Activated CD8-positive, alpha-beta T cell treated with anti-CD3 and anti-CD28 coated beads for 36 hours (primary cell): ENCODE measurements at regions not wholly inside any gene's neighbourhood (a gene's known extent, or its start where the extent isn't known, plus 50 kb on each side); places are given as distances from the start of the nearest gene placed in this dataset.

Source experiments
- ATAC-seq: fragments of 200-7000 bp; cut with Tn5 transposase; one replicate; pipeline ENCODE4 v1.10.0; 2021; ENCODE audit warnings: mild to moderate bottlenecking, moderate library complexity
- CTCF ChIA-PET: fragments of 350-600 bp; sonication (Branson Sonifier 250); formaldehyde crosslinking; loops from one replicate; lab custom pipeline; 2021; ENCODE audit warnings: antibody characterized with exemption; lab: Charles Lee
- POLR2A ChIA-PET: fragments of 350-600 bp; sonication (Branson Sonifier 250); formaldehyde crosslinking; loops from one replicate; lab custom pipeline; 2021; ENCODE audit warnings: antibody characterized with exemption; lab: Charles Lee
- DNase-seq: peaks from one replicate; pipeline ENCODE4 v3.0.0-alpha.2; 2020
- H3K27ac Mint-ChIP-seq: one replicate; pipeline ENCODE4 v1.8.0; 2021; ENCODE audit warnings: mild to moderate bottlenecking, mixed read lengths
- H3K27me3 Mint-ChIP-seq: one replicate; pipeline ENCODE4 v1.8.0; 2021; ENCODE audit warnings: mixed read lengths
- H3K36me3 Mint-ChIP-seq: one replicate; pipeline ENCODE4 v1.8.0; 2021; ENCODE audit warnings: low read depth, mixed read lengths
- H3K4me1 Mint-ChIP-seq: one replicate; pipeline ENCODE4 v1.8.0; 2021; ENCODE audit warnings: low read depth, mixed read lengths
- H3K4me3 Mint-ChIP-seq: one replicate; pipeline ENCODE4 v1.8.0; 2021; ENCODE audit warnings: mild to moderate bottlenecking, moderate library complexity, mixed read lengths
- H3K9me3 Mint-ChIP-seq: one replicate; pipeline ENCODE4 v1.8.0; 2021; ENCODE audit warnings: mixed read lengths
- intact Hi-C: fragments of 100-400 bp; cut with micrococcal nuclease; formaldehyde crosslinking; loops from one replicate; pipeline ENCODE4 v1.10.0; 2022
- TF ChIP-seq, protein P1 (sequence below): fragments of 200-600 bp; IDR thresholded peaks from one replicate; pipeline ENCODE4 v1.8.0; 2022; ENCODE audit warnings: antibody characterized with exemption, mild to moderate bottlenecking

DNA sequence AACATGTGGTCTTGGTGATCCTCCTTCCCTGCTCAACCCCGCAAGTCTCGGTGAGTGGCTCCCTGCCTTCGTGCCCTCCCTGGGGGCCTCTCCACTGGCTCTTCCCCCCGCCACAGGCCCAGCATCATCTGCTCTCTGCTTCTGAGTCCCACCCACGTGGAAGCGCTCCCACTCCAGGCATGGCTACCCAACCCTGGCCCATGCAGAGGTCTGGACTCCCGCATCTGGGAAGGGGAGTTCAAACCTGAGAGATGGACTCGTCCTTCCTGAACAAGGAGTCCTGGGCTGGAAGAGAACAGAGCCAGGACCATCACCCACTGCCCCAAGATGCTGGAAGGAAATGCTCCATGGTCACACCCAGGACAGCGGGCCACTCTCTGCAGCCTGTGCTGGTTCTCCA is 90.8 kb downstream of the DHCR7 start:
- TF ChIP-seq, protein P1, sequence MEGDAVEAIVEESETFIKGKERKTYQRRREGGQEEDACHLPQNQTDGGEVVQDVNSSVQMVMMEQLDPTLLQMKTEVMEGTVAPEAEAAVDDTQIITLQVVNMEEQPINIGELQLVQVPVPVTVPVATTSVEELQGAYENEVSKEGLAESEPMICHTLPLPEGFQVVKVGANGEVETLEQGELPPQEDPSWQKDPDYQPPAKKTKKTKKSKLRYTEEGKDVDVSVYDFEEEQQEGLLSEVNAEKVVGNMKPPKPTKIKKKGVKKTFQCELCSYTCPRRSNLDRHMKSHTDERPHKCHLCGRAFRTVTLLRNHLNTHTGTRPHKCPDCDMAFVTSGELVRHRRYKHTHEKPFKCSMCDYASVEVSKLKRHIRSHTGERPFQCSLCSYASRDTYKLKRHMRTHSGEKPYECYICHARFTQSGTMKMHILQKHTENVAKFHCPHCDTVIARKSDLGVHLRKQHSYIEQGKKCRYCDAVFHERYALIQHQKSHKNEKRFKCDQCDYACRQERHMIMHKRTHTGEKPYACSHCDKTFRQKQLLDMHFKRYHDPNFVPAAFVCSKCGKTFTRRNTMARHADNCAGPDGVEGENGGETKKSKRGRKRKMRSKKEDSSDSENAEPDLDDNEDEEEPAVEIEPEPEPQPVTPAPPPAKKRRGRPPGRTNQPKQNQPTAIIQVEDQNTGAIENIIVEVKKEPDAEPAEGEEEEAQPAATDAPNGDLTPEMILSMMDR: no peak
- ChIA-PET POLR2A (no interaction called here), CTCF (no interaction called here)
- H3K36me3 Mint-ChIP-seq: no peaks in the 10 kb centered on the region
- no peak overlapping the region for H3K4me3 Mint-ChIP-seq
- H3K9me3 Mint-ChIP-seq: no peaks in the 10 kb centered on the region
- intact Hi-C loops: no loop called here
- no peak overlapping the region for H3K27ac Mint-ChIP-seq
- no peaks in the 10 kb centered on the region for H3K4me1 Mint-ChIP-seq
- DNase-seq: no peak
- ATAC-seq: no peak
- peaks cover 11% of the 10 kb centered on the region for H3K27me3 Mint-ChIP-seq

DNA sequence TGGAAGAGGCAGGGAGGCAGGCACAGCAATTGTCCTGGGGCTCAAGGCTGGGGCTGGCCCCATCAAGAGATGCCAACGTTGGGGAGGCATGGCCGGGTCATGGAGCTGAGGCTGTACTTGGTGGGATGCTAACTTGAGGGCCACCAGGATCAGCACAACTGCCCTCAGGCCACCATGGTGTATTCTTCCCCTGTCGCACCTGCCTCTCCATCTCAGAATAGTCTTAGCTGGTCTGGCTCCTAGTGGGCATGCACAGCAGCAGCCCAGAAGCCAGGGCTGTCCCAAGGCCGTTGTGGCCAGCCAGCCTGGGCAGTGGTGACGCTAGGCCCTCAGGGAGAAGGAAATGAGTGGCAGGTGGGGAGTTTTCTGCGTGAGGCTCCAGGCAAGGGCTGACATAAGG is 91.3 kb downstream of the DHCR7 start:
- H3K27me3 Mint-ChIP-seq: peaks cover 11% of the 10 kb centered on the region
- H3K4me3 Mint-ChIP-seq: no peak overlapping the region
- no peak for ATAC-seq
- intact Hi-C loops: no loop called here
- TF ChIP-seq, protein P1: no peak
- no peak for DNase-seq
- ChIA-PET POLR2A (no interaction called here), CTCF (no interaction called here)
- no peak overlapping the region for H3K27ac Mint-ChIP-seq
- H3K4me1 Mint-ChIP-seq: no peaks in the 10 kb centered on the region
- no peaks in the 10 kb centered on the region for H3K9me3 Mint-ChIP-seq
- no peaks in the 10 kb centered on the region for H3K36me3 Mint-ChIP-seq

DNA sequence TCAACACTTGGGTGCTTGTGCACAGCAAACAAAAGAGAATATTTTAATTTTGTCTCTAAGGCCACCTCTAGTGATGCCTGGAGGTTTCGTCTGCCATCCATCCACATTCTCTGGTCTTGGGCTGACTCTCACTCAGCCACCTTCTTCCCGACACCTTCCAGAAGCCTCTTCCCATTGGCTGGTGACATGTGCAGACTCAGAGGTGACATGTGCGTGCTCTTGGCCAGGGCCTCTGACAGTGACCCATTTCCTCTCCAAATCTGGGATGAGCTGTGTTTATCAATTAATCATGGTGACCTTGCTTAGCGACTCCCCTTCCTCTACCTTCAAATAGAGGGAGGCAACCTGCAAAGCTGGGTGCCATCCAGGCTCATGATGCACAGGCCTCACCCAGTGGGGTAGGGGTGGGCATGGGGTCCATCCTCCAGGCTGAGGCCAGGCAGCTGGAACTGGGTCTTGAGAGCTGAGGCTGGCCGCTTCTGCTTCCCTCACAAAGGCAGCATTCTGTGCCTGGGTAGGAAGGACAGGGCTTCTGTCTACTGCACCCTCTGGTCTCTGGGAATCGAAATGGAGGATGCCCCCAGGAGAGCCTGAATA is 91.8 kb downstream of the DHCR7 start:
- Mint-ChIP-seq H3K36me3 (no peaks in the 10 kb centered on the region), H3K27me3 (peaks cover 13% of the 10 kb centered on the region), H3K4me3 (no peak overlapping the region), H3K9me3 (no peaks in the 10 kb centered on the region), H3K4me1 (no peaks in the 10 kb centered on the region), H3K27ac (no peak overlapping the region)
- ATAC-seq: no peak
- POLR2A ChIA-PET: no interaction called here
- intact Hi-C loops: no loop called here
- TF ChIP-seq, protein P1: no peak
- CTCF ChIA-PET: no interaction called here
- no peak for DNase-seq

DNA sequence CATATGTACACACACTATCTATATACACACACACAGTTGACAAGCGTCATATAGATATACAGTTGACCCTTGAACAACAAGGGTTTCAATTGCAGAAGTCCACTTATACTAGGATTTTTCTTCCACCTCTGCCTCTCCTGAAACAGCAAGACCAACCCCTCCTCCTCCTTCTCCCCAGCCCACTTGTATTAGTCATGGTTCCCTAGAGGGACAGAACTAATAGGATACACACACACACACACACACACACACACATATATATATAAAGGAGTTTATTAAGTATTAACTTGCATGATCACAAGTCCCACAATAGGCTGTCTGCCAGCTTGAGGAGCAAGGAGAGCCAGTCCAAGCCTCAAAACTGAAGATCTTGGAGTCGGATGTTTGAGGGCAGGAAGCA is 92.9 kb downstream of the DHCR7 start:
- Mint-ChIP-seq H3K36me3 (no peaks in the 10 kb centered on the region), H3K27ac (no peak overlapping the region), H3K4me3 (no peak overlapping the region), H3K4me1 (no peaks in the 10 kb centered on the region), H3K27me3 (peaks cover 13% of the 10 kb centered on the region), H3K9me3 (no peaks in the 10 kb centered on the region)
- ATAC-seq (no peak), DNase-seq (no peak)
- CTCF ChIA-PET: no interaction called here
- POLR2A ChIA-PET: no interaction called here
- intact Hi-C loops: no loop called here
- TF ChIP-seq, protein P1: no peak

DNA sequence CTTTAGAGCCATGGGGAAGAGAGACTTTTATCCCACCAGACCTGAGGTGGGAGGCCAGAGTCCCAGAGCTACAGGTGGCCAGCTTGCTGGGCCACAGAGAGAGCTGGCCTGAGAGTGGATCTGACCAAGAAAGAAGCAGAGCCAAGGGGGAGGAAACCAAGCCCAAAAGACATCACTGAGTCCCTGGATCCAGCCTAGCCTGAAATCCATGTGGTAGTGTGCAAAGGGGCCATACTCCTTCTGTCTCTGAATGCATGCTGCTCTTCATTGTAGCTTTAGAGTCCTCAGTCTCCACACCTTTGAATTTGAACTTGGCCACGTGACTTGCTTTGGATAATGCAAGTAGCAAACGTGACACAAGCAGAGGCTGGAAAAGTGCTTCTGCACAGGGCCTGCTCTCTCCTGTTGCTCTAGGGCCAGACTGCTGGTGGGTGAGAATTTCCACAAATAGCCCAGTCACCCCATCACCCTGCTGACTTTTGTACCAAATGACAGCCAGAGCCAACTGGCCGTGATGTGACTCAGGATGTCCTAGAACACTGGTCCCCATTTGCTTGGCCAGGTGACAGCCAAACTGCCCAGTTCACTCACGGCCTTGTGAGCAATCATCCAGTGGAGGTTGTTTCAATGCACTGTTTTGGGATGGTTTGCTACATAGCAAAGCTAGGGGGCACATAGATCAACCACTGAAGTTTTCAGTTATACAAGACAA is 93.6 kb downstream of the DHCR7 start:
- H3K36me3 Mint-ChIP-seq: no peaks in the 10 kb centered on the region
- peaks cover 11% of the 10 kb centered on the region for H3K27me3 Mint-ChIP-seq
- ATAC-seq (no peak), DNase-seq (no peak)
- CTCF ChIA-PET: no interaction called here
- H3K4me3 Mint-ChIP-seq: no peak overlapping the region
- TF ChIP-seq, protein P1: no peak
- no peaks in the 10 kb centered on the region for H3K4me1 Mint-ChIP-seq
- POLR2A ChIA-PET: no interaction called here
- no peak overlapping the region for H3K27ac Mint-ChIP-seq
- no peaks in the 10 kb centered on the region for H3K9me3 Mint-ChIP-seq
- intact Hi-C loops: no loop called here
